PC-3 (cell line): ENCODE measurements at regions not wholly inside any gene's neighbourhood (a gene's known extent, or its start where the extent isn't known, plus 50 kb on each side); places are given as distances from the start of the nearest gene placed in this dataset.

Experiments
- ATAC-seq: fragments of 200-7000 bp; cut with Tn5 transposase; 2 replicates; pipeline ENCODE4 v1.9.1; 2020; ENCODE audit warnings: mild to moderate bottlenecking, moderate library complexity
- BruUV-seq: library from RNA; stranded (reverse); fragments of 400-500 nt; replicated peaks from 2 replicates; lab custom pipeline; 2021; lab: Mats Ljungman, UMichigan
- CTCF ChIA-PET: fragments of 300-600 bp; sonication (Branson Sonifier 250); formaldehyde crosslinking; loops from one replicate; lab custom pipeline; 2022; ENCODE audit warnings: antibody characterized with exemption; lab: Charles Lee
- POLR2A ChIA-PET: fragments of 300-600 bp; sonication (Branson Sonifier 250); formaldehyde crosslinking; loops from one replicate; lab custom pipeline; 2022; ENCODE audit warnings: antibody characterized with exemption; ENCODE audit not compliant: unreplicated experiment; lab: Charles Lee
- DNase-seq: peaks from one replicate; pipeline ENCODE4 v3.0.0-alpha.2; 2015
- H2AFZ ChIP-seq: fragments of 300-600 bp; sonication (generic); 2 replicates; pipeline ENCODE4 v1.6.0; 2016; ENCODE audit warnings: antibody characterized with exemption, low read length
- H3F3A ChIP-seq: fragments of 300-600 bp; sonication (generic); one replicate; pipeline ENCODE4 v1.6.0; 2017; ENCODE audit warnings: antibody characterized with exemption, low read length, control low read depth, mild to moderate bottlenecking; ENCODE audit not compliant: unreplicated experiment
- H3K27ac ChIP-seq: fragments of 300-600 bp; sonication (generic); 2 replicates; pipeline ENCODE4 v1.5.1; 2016; ENCODE audit warnings: mild to moderate bottlenecking, low read length
- H3K27me3 ChIP-seq: fragments of 300-600 bp; sonication (generic); 2 replicates; pipeline ENCODE4 v1.6.1; 2016; ENCODE audit warnings: low read length, mixed read lengths
- H3K36me3 ChIP-seq: fragments of 300-600 bp; sonication (generic); 2 replicates; pipeline ENCODE4 v1.6.1; 2016; ENCODE audit warnings: low read depth, mixed run types, low read length, mixed read lengths
- H3K4me1 ChIP-seq: fragments of 300-600 bp; sonication (generic); 2 replicates; pipeline ENCODE4 v1.5.1; 2016; ENCODE audit warnings: low read length; ENCODE audit not compliant: insufficient read depth
- H3K4me2 ChIP-seq: fragments of 300-600 bp; sonication (generic); 2 replicates; pipeline ENCODE4 v1.6.0; 2016; ENCODE audit warnings: low read length
- H3K4me3 ChIP-seq: fragments of 300-600 bp; sonication (generic); 2 replicates; pipeline ENCODE4 v1.5.1; 2016; ENCODE audit warnings: mild to moderate bottlenecking, low read length, mixed read lengths
- H3K79me2 ChIP-seq: fragments of 300-600 bp; sonication (generic); 2 replicates; pipeline ENCODE4 v1.6.1; 2017; ENCODE audit warnings: low read length, mixed read lengths
- H3K9ac ChIP-seq: fragments of 300-600 bp; sonication (generic); 2 replicates; pipeline ENCODE4 v1.6.0; 2016; ENCODE audit warnings: mild to moderate bottlenecking, low read length
- H3K9me2 ChIP-seq: fragments of 300-600 bp; sonication (generic); replicated peaks from 2 replicates; pipeline ENCODE4 v1.6.1; 2016; ENCODE audit warnings: mixed run types, low read length, mixed read lengths
- H3K9me3 ChIP-seq: fragments of 300-600 bp; sonication (generic); 2 replicates; pipeline ENCODE4 v1.6.1; 2016; ENCODE audit warnings: low read length, mixed read lengths
- H4K20me1 ChIP-seq: fragments of 300-600 bp; sonication (generic); 2 replicates; pipeline ENCODE4 v1.6.1; 2016; ENCODE audit warnings: low read length, mixed read lengths
- EZH2 ChIP-seq: fragments of 300-600 bp; sonication (generic); IDR thresholded peaks from one replicate; pipeline ENCODE4 v1.6.1; 2017; ENCODE audit warnings: antibody characterized with exemption, mild to moderate bottlenecking, low read length; ENCODE audit not compliant: unreplicated experiment
- EZH2phosphoT487 ChIP-seq: fragments of 300-600 bp; sonication (generic); IDR thresholded peaks from 2 replicates; pipeline ENCODE4 v1.6.1; 2018; ENCODE audit warnings: mild to moderate bottlenecking, antibody characterized with exemption, low read length, borderline replicate concordance
- intact Hi-C: fragments of 100-400 bp; cut with micrococcal nuclease; formaldehyde crosslinking; loops from 2 replicates; pipeline ENCODE4 v1.9.0; 2023
- TF ChIP-seq, protein P1 (sequence below): fragments of 300-600 bp; sonication (generic); conservative IDR thresholded peaks from 2 replicates; pipeline ENCODE4 v1.5.1; 2017; ENCODE audit warnings: antibody characterized with exemption, low read depth, mild to moderate bottlenecking, low read length

DNA sequence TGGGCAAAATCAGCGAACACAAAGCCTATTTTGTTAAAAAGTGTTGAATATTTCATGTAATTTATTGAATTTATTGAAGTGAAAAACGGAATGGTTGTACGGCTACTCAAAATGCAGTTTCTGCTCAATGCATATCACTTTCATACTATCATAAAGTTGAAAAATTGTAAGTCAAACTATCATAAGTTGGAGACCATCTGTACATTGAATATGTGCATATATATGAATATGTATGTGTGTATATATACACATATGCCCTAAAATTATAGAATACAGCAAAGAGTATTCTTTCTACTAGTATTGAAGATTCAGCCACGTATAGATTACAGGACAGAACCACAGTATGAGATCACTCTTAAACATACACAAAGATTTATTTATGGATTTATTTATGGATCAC is 499.0 kb upstream of the SULF2 start:
- Histone ChIP-seq H2AFZ (no peak overlapping the region), H3K36me3 (no peaks in the 10 kb centered on the region), H3K79me2 (no peaks in the 10 kb centered on the region), H3K27ac (no peak overlapping the region), H3K9me2 (no peaks in the 10 kb centered on the region), H3K4me1 (peaks cover 23% of the 10 kb centered on the region), H4K20me1 (no peaks in the 10 kb centered on the region), H3K4me2 (peak overlapping the region; percentile 30), H3K4me3 (no peak overlapping the region), H3K9ac (no peak overlapping the region), H3F3A (no peaks in the 10 kb centered on the region), H3K27me3 (no peaks in the 10 kb centered on the region), H3K9me3 (no peaks in the 10 kb centered on the region)
- ATAC-seq (no peak), DNase-seq (no peak)
- intact Hi-C loops = no loop called here
- TF ChIP-seq EZH2 (no peak), EZH2phosphoT487 (no peak)
- TF ChIP-seq, protein P1, sequence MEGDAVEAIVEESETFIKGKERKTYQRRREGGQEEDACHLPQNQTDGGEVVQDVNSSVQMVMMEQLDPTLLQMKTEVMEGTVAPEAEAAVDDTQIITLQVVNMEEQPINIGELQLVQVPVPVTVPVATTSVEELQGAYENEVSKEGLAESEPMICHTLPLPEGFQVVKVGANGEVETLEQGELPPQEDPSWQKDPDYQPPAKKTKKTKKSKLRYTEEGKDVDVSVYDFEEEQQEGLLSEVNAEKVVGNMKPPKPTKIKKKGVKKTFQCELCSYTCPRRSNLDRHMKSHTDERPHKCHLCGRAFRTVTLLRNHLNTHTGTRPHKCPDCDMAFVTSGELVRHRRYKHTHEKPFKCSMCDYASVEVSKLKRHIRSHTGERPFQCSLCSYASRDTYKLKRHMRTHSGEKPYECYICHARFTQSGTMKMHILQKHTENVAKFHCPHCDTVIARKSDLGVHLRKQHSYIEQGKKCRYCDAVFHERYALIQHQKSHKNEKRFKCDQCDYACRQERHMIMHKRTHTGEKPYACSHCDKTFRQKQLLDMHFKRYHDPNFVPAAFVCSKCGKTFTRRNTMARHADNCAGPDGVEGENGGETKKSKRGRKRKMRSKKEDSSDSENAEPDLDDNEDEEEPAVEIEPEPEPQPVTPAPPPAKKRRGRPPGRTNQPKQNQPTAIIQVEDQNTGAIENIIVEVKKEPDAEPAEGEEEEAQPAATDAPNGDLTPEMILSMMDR = no peak
- ChIA-PET CTCF (no interaction called here), POLR2A (no interaction called here)
- BruUV-seq = no TSS peak

DNA sequence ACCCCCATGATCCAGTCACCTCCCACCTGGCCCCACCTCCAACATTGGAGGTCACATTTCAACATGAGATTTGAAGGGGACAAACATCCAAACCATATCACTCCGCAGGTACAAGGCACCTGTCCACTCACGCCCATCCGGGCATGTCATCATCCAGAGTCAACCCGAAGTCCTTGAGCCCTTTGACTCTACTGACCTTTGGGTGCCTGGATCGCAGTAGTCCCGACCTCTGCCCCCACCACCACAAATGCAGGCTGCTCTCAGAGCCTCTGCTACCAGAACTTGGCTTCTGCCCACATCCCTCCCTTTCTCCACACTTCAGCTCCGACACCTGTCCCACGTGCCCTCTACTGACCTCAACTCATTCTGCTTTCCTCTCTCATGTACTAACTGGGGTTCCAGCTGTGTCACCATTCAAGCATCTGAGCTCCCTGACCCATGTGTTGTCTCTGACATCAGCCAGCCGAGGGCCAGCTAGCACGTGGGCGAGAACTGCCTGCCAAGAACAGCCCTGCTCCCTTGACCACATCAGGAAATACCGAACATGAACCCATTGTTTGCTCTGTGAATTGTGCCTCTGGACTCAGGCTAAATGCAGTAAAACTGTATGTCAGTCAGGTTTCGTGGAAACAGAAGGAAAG is 498.3 kb upstream of the SULF2 start:
- no peaks in the 10 kb centered on the region for H3F3A ChIP-seq
- DNase-seq (peak; percentile 93), ATAC-seq (peak; percentile 99)
- H3K4me2 ChIP-seq = peak overlapping the region; percentile 30; the same call in 1 of the 2 replicates
- H3K79me2 ChIP-seq = no peaks in the 10 kb centered on the region
- no peak overlapping the region for H2AFZ ChIP-seq
- no peak overlapping the region for H3K27ac ChIP-seq
- no peaks in the 10 kb centered on the region for H3K27me3 ChIP-seq
- H3K9ac ChIP-seq = no peak overlapping the region
- no TSS peak for BruUV-seq
- intact Hi-C loops = no loop called here
- TF ChIP-seq EZH2 (no peak), EZH2phosphoT487 (no peak)
- TF ChIP-seq, protein P1 = no peak
- no peaks in the 10 kb centered on the region for H3K9me2 ChIP-seq
- no peaks in the 10 kb centered on the region for H3K36me3 ChIP-seq
- H3K9me3 ChIP-seq = no peaks in the 10 kb centered on the region
- H4K20me1 ChIP-seq = no peaks in the 10 kb centered on the region
- H3K4me1 ChIP-seq = peaks cover 23% of the 10 kb centered on the region
- POLR2A ChIA-PET = no interaction called here
- CTCF ChIA-PET = no interaction called here
- H3K4me3 ChIP-seq = no peak overlapping the region

DNA sequence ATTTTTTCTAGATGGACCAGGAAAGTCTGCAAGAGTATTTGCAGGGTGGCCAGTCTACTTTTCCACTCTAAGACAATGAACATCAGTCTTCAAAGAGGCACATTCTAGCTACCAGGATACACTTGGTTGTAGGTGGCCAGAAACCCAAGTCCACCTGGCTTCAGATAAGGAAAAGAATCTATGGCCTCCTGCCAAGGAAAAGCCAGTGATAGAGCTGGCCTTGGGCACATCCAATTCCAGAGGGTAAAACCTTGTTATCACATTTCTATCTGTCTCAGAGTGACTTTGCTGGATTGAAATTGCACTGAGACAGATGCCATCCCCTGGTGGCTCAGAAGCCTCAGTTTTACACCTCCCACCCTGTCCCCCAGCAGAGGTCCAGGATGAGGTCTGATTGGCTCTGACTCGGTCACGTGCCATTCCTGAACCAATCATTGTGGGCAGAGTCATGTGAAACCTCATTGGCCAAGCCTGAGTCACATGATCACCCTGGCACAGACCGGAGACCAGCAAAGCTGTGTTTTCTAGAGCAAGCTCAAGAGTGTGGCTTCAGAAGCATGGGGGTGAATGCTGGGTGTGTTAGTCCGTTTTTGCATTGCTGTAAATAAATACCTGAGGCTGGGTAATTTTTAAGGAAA is 497.4 kb upstream of the SULF2 start:
- no peaks in the 10 kb centered on the region for H3K36me3 ChIP-seq
- no peak overlapping the region for H3K4me3 ChIP-seq
- H3F3A ChIP-seq = no peaks in the 10 kb centered on the region
- H3K27me3 ChIP-seq = no peaks in the 10 kb centered on the region
- no TSS peak for BruUV-seq
- no peak overlapping the region for H3K27ac ChIP-seq
- ChIA-PET POLR2A (no interaction called here), CTCF (no interaction called here)
- H2AFZ ChIP-seq = no peak overlapping the region
- peaks cover 23% of the 10 kb centered on the region for H3K4me1 ChIP-seq
- H3K9ac ChIP-seq = no peak overlapping the region
- TF ChIP-seq, protein P1 = no peak
- TF ChIP-seq EZH2phosphoT487 (no peak), EZH2 (no peak)
- H3K4me2 ChIP-seq = no peak overlapping the region
- H3K79me2 ChIP-seq = no peaks in the 10 kb centered on the region
- H3K9me3 ChIP-seq = no peaks in the 10 kb centered on the region
- intact Hi-C loops = no loop called here
- no peak for DNase-seq
- no peaks in the 10 kb centered on the region for H3K9me2 ChIP-seq
- no peaks in the 10 kb centered on the region for H4K20me1 ChIP-seq
- no peak for ATAC-seq
